GM06990 (cell line): ENCODE measurements at regions not wholly inside any gene's neighbourhood (a gene's known extent, or its start where the extent isn't known, plus 50 kb on each side); places are given as distances from the start of the nearest gene placed in this dataset.

Experiments used
- DNase-seq: peaks from one replicate; pipeline ENCODE4 v3.0.0-alpha.2; 2011; ENCODE audit not compliant: insufficient read length; ENCODE audit errors: extremely low read depth
- H3K27me3 ChIP-seq: replicated peaks from 2 replicates; pipeline ENCODE4 v1.6.0; 2011; ENCODE audit warnings: low read length; ENCODE audit not compliant: control insufficient read depth, insufficient read depth
- H3K36me3 ChIP-seq: 2 replicates; pipeline ENCODE4 v1.5.1; 2011; ENCODE audit warnings: low read length; ENCODE audit not compliant: control insufficient read depth, insufficient read depth
- H3K4me3 ChIP-seq: replicated peaks from 2 replicates; pipeline ENCODE4 v1.5.1; 2011; ENCODE audit warnings: low read depth, mild to moderate bottlenecking, control low read depth, low read length
- TF ChIP-seq, protein P1 (sequence below): IDR thresholded peaks from 2 replicates; pipeline ENCODE4 v1.5.1; 2011; ENCODE audit warnings: low read length, control low read depth, mild to moderate bottlenecking, inconsistent platforms; ENCODE audit not compliant: insufficient read depth, poor library complexity, severe bottlenecking

DNA sequence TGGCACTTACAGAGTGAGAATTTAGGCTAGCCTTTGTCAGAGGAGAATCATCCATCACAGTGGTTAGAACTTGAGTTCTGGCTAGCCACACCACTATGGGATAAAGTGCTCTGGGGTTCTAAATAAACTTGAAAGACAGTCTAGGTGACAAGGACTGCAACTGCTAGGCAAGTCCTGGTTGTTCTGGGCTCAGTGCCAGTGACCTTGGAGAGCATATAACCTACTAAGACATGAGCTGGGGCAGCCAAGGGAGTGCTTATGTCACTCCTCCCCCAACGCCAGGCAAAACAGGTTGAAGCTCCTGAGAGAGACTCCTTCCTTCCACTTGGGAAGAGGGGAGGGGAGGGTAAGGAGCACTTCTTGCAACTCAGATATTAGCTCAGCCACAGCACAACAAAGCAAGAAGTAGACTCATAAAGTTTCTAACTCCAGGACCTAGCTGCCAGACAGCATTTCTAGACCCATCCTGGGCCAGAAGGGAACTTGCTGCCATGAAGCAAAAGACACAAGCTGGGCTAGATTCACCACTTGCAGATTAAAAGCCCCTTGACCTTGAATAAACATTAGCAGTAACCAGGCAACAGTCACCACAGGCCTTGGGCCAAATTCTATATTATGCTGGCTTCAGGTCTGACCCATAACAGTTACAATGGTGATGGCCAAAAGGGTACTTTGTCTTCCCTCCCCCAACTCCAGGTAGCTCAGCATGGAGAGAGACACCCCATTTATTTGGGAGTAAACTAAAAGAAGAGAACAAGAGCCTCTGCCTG lies 963.7 kb downstream of the PLOD2 start:
- DNase-seq, result no peak
- no peaks in the 10 kb centered on the region for H3K27me3 ChIP-seq
- no peaks in the 10 kb centered on the region for H3K36me3 ChIP-seq
- TF ChIP-seq, protein P1, sequence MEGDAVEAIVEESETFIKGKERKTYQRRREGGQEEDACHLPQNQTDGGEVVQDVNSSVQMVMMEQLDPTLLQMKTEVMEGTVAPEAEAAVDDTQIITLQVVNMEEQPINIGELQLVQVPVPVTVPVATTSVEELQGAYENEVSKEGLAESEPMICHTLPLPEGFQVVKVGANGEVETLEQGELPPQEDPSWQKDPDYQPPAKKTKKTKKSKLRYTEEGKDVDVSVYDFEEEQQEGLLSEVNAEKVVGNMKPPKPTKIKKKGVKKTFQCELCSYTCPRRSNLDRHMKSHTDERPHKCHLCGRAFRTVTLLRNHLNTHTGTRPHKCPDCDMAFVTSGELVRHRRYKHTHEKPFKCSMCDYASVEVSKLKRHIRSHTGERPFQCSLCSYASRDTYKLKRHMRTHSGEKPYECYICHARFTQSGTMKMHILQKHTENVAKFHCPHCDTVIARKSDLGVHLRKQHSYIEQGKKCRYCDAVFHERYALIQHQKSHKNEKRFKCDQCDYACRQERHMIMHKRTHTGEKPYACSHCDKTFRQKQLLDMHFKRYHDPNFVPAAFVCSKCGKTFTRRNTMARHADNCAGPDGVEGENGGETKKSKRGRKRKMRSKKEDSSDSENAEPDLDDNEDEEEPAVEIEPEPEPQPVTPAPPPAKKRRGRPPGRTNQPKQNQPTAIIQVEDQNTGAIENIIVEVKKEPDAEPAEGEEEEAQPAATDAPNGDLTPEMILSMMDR, result no peak
- no peak overlapping the region for H3K4me3 ChIP-seq

DNA sequence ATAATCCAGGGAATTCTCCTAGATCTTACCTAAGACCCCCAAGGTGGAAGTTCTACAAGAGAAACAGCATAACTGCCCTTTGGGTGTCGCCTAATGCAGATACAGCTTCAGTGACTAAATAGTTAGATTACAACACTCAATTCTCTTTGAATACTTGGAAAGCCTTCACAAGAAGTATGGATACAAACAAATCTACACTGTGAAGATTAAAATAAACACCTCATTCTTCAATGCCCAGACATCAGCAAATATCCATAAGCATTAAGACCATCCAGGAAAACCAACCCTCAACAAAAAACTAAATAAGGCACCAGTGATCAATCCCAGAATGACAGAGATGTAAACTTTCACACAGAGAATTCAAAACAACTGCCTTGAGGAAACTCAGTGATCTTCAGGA lies 963.2 kb downstream of the PLOD2 start:
- TF ChIP-seq, protein P1, result no peak
- DNase-seq, result no peak
- no peaks in the 10 kb centered on the region for H3K27me3 ChIP-seq

DNA sequence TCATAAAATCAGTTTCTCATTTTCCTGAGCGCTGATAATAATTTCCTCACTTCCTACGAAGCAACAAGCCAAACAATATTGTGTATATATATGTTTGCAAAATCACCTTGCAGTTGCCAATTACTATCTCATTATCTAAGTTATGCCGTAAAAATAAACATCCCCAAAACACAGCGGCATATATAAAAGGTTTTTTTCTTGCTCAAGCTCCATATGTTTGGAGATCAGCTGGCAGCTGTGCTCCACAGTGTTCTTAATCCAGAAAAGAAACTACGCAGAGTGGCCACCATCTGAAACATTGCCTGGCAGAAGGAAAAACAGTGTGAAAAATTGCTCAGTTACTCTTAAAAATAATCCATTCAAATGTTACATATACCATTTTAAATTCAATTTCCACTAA lies 951.4 kb downstream of the PLOD2 start:
- no peak for DNase-seq
- Histone ChIP-seq H3K36me3 (no peaks in the 10 kb centered on the region), H3K27me3 (no peaks in the 10 kb centered on the region), H3K4me3 (no peak overlapping the region)
- TF ChIP-seq, protein P1, result no peak

More for the DNA sequence above, 963.2 kb downstream of the PLOD2 start:
- Histone ChIP-seq H3K4me3 (no peak overlapping the region), H3K36me3 (no peaks in the 10 kb centered on the region)

DNA sequence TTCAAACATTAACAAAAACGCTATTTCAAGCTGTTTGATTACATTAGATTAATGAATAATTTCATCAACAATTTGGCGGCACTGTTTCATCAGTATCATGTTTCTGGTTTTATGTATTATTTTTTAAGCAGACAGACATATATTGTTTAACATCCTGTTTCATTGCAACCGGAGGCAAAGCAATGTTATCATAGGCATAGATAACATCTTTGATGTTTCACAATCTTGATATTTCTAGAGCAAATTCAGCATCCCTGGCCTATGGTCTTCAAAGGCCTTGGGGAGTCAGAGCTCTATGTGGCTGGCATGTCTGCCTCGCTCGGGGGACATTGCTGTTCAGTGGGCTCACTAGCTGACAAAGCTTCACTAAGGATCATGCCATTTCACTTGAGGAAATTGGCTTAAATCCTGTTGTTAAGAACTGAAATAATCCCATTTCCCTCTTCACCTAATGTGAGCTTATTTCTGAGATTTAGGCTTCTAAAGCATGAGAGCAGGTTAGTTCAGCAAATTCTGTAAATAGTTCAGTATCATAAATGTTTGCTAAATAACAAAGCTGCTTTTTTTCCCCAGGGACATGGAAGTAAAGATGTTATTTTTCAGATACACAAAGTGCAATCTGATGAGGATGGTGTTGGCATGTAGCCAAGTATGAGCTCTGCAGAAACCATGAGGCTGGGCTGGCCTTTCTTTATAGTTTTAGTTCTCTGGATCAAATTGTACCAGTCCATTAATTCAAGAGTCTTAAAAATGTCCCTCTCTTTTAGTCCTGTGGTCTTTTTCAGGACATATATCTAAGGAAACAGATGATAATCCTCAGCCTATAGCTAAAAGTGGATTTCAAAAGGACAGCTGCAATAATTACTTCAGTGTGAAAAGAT lies 941.4 kb downstream of the PLOD2 start:
- Histone ChIP-seq H3K27me3 (no peaks in the 10 kb centered on the region), H3K4me3 (no peak overlapping the region), H3K36me3 (no peaks in the 10 kb centered on the region)
- DNase-seq, result no peak
- TF ChIP-seq, protein P1, result no peak

DNA sequence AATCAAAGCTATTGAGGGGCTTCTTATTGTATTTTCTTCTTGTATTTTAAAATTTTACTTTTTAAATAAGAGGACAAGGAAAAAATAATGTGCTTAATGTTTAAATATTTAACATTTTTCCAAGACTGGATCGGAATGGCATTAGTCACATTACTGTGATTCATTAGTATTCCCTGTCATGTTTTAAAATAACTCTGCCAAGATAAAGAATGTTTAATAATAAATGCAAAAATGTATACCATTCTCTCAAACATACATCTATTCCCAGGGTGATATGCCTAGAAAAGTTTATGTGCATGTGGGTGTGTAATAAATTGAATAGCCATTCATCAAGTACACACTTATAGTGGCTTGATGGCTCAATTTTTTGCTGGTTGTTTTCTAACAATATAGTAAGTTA lies 936.1 kb downstream of the PLOD2 start:
- no peaks in the 10 kb centered on the region for H3K27me3 ChIP-seq
- H3K4me3 ChIP-seq, result no peak overlapping the region
- TF ChIP-seq, protein P1, result no peak
- DNase-seq, result no peak
- H3K36me3 ChIP-seq, result no peaks in the 10 kb centered on the region
